Thyroid gland (tissue), 4 donors: ENCODE measurements at regions not wholly inside any gene's neighbourhood (a gene's known extent, or its start where the extent isn't known, plus 50 kb on each side); places are given as distances from the start of the nearest gene placed in this dataset.

Experiments
- DNase-seq, 2 donors: peaks; one replicate each; pipeline ENCODE4 v3.0.0-alpha.2; 2019
- H3K27ac ChIP-seq, 3 donors: fragments of 200-600 bp; sonication (generic); 1 replicate in 2 of 3; 2 replicates in 1 of 3; pipeline ENCODE4 v1.5.1; 2016 to 2019; ENCODE audit warnings: mild to moderate bottlenecking in 1 of 3, moderate library complexity in 1 of 3
- H3K27me3 ChIP-seq: fragments of 200-600 bp; sonication (generic); one replicate; pipeline ENCODE4 v1.5.1; 2019
- H3K36me3 ChIP-seq, 2 donors: fragments of 200-600 bp; sonication (generic); one replicate each; pipeline ENCODE4 v1.5.1; 2016 to 2019
- H3K4me1 ChIP-seq, 2 donors: fragments of 200-600 bp; sonication (generic); one replicate each; pipeline ENCODE4 v1.5.1; 2017 to 2019
- H3K4me3 ChIP-seq, 3 donors: fragments of 200-600 bp; sonication (generic); replicated peaks in 1 of 3; 1 replicate in 2 of 3; 2 replicates in 1 of 3; pipeline ENCODE4 v1.5.1; 2016; ENCODE audit warnings: mild to moderate bottlenecking in 1 of 3
- H3K9me3 ChIP-seq: fragments of 200-600 bp; sonication (generic); one replicate; pipeline ENCODE4 v1.5.1; 2017
- POLR2A ChIP-seq, 2 donors: fragments of 450-650 bp; IDR thresholded peaks; one replicate each; pipeline ENCODE4 v1.6.1; 2017; ENCODE audit warnings: antibody characterized with exemption in 2 of 2, mild to moderate bottlenecking in 2 of 2, moderate library complexity in 1 of 2
- WGBS, 2 donors: methylation state at CpG; one replicate each; pipeline ENCODE4 v1.1.5; 2017; 5-methylcytosine and 5-hydroxymethylcytosine counted together
- intact Hi-C: fragments of 100-400 bp; cut with DNase I; formaldehyde crosslinking; loops from one replicate; pipeline ENCODE4 v1.15.1; 2023
- TF ChIP-seq, protein P1 (sequence below), 6 experiments: fragments of 200-600 bp in 3 of 6; fragments of 450-650 bp in 3 of 6; sonication (generic) in 3 of 6; IDR thresholded peaks; one replicate each; pipeline ENCODE4 v1.5.1; 2016 to 2019; ENCODE audit warnings: antibody characterized with exemption in 6 of 6, mild to moderate bottlenecking in 2 of 6, inconsistent platforms in 1 of 6, moderate library complexity in 1 of 6

DNA sequence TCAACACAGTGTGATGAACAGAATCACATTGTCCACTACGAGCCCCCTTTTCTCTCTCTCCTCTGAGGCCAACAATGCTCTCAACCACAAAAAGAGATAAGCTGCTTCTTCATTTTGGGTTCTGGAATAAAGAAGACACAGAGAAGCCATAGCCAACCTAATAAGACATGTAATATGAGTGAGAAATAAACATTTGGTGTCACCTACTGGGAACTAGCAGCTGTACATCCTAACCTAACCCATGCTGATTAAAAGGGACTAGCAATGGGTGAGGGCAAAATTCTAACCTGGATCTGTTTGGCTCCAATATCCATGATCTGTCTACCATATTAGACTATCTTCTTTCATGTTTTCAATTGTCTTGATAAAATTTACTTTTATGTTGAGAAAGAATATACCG, 369.1 kb upstream of the MARCKS start:
- Histone ChIP-seq H3K4me1 (no peaks in the 10 kb centered on the region), H3K27me3 (no peaks in the 10 kb centered on the region), H3K36me3 (no peaks in the 10 kb centered on the region), H3K4me3 (no peak overlapping the region), H3K27ac (no peak overlapping the region), H3K9me3 (no peaks in the 10 kb centered on the region)
- 92 to 98% methylated on average over 2 of the region's 2 CpGs for WGBS, 2 donors
- no peak for DNase-seq
- intact Hi-C loops, result no loop called here
- TF ChIP-seq, protein P1, sequence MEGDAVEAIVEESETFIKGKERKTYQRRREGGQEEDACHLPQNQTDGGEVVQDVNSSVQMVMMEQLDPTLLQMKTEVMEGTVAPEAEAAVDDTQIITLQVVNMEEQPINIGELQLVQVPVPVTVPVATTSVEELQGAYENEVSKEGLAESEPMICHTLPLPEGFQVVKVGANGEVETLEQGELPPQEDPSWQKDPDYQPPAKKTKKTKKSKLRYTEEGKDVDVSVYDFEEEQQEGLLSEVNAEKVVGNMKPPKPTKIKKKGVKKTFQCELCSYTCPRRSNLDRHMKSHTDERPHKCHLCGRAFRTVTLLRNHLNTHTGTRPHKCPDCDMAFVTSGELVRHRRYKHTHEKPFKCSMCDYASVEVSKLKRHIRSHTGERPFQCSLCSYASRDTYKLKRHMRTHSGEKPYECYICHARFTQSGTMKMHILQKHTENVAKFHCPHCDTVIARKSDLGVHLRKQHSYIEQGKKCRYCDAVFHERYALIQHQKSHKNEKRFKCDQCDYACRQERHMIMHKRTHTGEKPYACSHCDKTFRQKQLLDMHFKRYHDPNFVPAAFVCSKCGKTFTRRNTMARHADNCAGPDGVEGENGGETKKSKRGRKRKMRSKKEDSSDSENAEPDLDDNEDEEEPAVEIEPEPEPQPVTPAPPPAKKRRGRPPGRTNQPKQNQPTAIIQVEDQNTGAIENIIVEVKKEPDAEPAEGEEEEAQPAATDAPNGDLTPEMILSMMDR (IDR thresholded peaks at IDR 0.05), result no peak
- no peak for TF ChIP-seq POLR2A (IDR thresholded peaks at IDR 0.05)

DNA sequence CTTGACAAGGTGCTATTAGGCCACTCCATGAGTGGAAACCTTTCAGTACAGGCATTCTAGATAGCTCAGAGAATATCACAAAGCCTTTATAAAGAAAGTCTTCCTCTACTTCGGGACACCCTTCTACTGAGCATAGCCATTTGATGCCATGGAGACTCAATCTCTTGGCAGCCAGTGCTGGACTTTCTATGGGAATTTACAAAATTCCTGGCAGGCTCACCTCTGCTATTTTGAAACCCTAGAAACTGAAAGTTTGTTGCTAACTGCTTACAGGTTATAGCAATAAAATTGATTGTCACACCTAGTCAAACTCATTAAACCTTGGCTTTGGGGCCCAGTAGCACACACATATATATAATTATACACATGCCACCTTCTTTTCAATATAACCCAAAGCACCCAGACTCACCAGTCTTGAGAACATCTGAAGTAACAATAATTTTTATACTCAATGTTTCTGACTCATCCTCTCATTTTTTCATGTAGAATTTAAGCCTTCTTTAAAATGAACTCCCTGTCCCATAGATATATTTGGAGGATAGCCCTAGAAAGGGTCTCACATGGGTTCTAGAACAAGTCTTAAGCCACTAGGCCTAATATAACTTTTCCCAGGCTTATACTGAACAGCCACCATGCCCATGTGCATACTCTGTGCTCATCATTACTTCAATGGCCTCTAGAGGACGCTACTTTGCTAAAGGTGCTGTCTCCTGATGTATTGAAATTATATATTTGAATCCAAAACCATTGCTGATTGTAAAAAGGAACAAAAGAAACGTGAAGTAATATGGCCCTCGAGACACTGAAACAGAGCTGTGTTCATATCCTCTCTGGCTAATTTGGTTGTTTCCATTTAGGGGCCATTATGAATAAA, 368.1 kb upstream of the MARCKS start:
- no peaks in the 10 kb centered on the region for H3K27me3 ChIP-seq
- no peak overlapping the region for H3K4me3 ChIP-seq
- H3K4me1 ChIP-seq, result no peaks in the 10 kb centered on the region
- no peaks in the 10 kb centered on the region for H3K9me3 ChIP-seq
- no peaks in the 10 kb centered on the region for H3K36me3 ChIP-seq
- H3K27ac ChIP-seq, result no peak overlapping the region
- WGBS, 2 donors, result 70 to 73% methylated on average over 4 of the region's 4 CpGs
- no peak for DNase-seq
- intact Hi-C loops, result no loop called here
- TF ChIP-seq POLR2A (IDR thresholded peaks at IDR 0.05), result no peak
- TF ChIP-seq, protein P1 (IDR thresholded peaks at IDR 0.05), result no peak

DNA sequence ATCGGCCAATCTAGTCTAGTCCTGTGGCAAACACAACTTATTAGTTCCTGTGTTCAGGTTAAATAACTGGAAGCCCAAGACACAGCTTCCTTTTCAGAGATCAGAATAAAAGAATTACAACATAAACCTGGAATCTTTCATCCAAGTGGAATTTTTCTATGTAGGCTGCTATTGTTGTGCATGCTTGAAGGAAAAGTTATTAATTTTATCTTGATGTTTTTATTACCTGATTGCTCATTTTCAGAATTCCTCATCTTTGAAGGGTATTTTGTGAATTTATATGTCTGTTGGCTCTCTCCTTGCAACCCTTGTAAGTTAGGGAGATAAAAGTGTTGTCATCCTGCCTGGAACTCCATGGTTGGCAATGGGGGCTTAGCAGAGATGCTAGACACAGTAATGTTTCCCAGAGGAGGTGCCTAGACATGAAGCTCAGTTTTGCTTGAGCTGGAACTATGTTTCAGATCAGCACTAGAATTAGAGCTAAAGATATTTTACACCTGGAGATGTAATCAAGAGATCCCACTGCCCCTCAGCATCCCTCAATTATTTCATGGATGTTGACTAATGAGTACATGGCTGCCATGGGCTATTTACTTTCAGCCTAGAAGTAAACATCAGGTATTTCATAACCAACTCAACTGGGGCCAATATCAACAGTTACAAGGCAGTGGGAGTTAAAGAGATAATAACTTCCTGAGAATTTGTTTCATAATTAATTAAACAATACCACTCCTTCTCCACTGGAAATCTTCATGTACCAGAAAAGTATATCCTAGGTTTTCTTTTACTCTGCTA, 367.0 kb upstream of the MARCKS start:
- no peak overlapping the region for H3K27ac ChIP-seq

DNA sequence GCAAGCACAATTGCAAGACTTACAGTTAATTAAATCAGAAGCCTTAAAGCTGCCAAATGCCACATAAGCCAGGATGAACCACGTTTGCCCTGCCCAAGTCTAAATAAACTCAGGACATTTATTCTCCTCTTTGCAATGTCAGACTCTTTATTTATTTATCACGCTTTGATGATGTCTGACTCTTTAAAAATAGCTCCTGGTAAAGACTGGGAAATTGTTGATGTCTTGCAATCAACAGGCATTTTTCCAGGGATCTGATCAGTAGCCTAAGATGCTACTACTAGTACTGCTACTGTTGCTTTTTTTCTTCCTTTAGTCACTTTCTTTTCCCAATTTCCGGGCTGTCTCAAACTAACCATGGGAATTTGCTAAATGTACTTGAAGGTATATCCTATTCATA, 365.8 kb upstream of the MARCKS start:
- Histone ChIP-seq H3K4me3 (no peak overlapping the region), H3K36me3 (no peaks in the 10 kb centered on the region), H3K4me1 (no peaks in the 10 kb centered on the region), H3K27me3 (no peaks in the 10 kb centered on the region), H3K9me3 (no peaks in the 10 kb centered on the region), H3K27ac (no peak overlapping the region)
- no peak for DNase-seq
- 73 to 86% methylated on average over 3 of the region's 3 CpGs for WGBS, 2 donors
- intact Hi-C loops, result no loop called here
- no peak for TF ChIP-seq POLR2A (IDR thresholded peaks at IDR 0.05)
- TF ChIP-seq, protein P1 (IDR thresholded peaks at IDR 0.05), result no peak

More for the DNA sequence above, 367.0 kb upstream of the MARCKS start:
- DNase-seq, result no peak
- intact Hi-C loops, result no loop called here
- TF ChIP-seq, protein P1 (IDR thresholded peaks at IDR 0.05), result no peak
- no peak for TF ChIP-seq POLR2A (IDR thresholded peaks at IDR 0.05)
- Histone ChIP-seq H3K9me3 (no peaks in the 10 kb centered on the region), H3K27me3 (no peaks in the 10 kb centered on the region), H3K4me3 (no peak overlapping the region), H3K36me3 (no peaks in the 10 kb centered on the region), H3K4me1 (no peaks in the 10 kb centered on the region)
- WGBS, 2 donors, result 86% methylated on average over 1 of the region's 1 CpG

DNA sequence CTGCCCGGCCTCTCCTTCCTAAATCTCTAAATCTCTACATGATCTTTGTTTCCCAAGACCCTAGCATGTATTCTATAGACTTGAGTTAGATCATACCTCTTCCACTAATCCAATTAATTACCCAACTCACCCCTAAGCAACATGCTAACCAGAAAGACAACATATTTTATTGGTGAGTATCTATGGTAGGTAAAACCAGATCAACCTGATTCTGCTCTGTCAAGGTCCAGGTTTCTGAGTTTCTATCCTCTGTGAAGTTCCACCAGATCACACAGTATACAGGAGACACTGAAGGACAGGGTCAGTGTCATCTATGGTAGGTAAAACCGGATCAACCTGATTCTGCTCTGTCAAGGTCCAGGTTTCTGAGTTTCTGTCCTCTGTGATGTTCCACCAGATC, 363.2 kb upstream of the MARCKS start:
- WGBS, 2 donors, result 89 to 90% methylated on average over 2 of the region's 2 CpGs
- Histone ChIP-seq H3K4me3 (no peak overlapping the region), H3K36me3 (no peaks in the 10 kb centered on the region), H3K4me1 (no peaks in the 10 kb centered on the region), H3K27ac (no peak overlapping the region), H3K27me3 (no peaks in the 10 kb centered on the region), H3K9me3 (no peaks in the 10 kb centered on the region)
- TF ChIP-seq POLR2A (IDR thresholded peaks at IDR 0.05), result no peak
- TF ChIP-seq, protein P1 (IDR thresholded peaks at IDR 0.05), result no peak
- no peak for DNase-seq
- intact Hi-C loops, result no loop called here
